Testis (tissue), 2 donors: ENCODE measurements at regions not wholly inside any gene's neighbourhood (a gene's known extent, or its start where the extent isn't known, plus 50 kb on each side); places are given as distances from the start of the nearest gene placed in this dataset.

Source experiments
- DNase-seq: peaks from one replicate; pipeline ENCODE4 v3.0.0-alpha.2; 2019
- H3K27ac ChIP-seq, 2 donors: fragments of 200-600 bp; sonication (generic); one replicate each; pipeline ENCODE4 v1.5.1; 2019
- H3K27me3 ChIP-seq: fragments of 200-600 bp; sonication (generic); one replicate; pipeline ENCODE4 v1.5.1; 2019
- H3K36me3 ChIP-seq: fragments of 200-600 bp; sonication (generic); one replicate; pipeline ENCODE4 v1.5.1; 2017; ENCODE audit warnings: low read depth; ENCODE audit errors: missing control alignments
- H3K4me1 ChIP-seq: fragments of 200-600 bp; sonication (generic); one replicate; pipeline ENCODE4 v1.5.1; 2019
- H3K4me3 ChIP-seq, 2 donors: fragments of 200-600 bp; sonication (generic); one replicate each; pipeline ENCODE4 v1.5.1; 2017 to 2019
- H3K9me3 ChIP-seq: fragments of 200-600 bp; sonication (generic); one replicate; pipeline ENCODE4 v1.5.1; 2017
- CTCF ChIP-seq, 3 experiments: fragments of 450-650 bp in 2 of 3; fragments of 200-600 bp in 1 of 3; sonication (generic) in 1 of 3; IDR thresholded peaks; one replicate each; pipeline ENCODE4 v1.5.1; 2016 to 2019; ENCODE audit warnings: antibody characterized with exemption in 3 of 3, mild to moderate bottlenecking in 2 of 3, moderate library complexity in 1 of 3
- POLR2A ChIP-seq: fragments of 450-650 bp; IDR thresholded peaks from one replicate; pipeline ENCODE4 v1.6.1; 2017; ENCODE audit warnings: antibody characterized with exemption, mild to moderate bottlenecking, moderate library complexity
- WGBS, 2 donors: methylation state at CpG; one replicate each; pipeline ENCODE4 v1.1.5; 2018; 5-methylcytosine and 5-hydroxymethylcytosine counted together
- intact Hi-C: fragments of 100-400 bp; cut with DNase I; formaldehyde crosslinking; loops from one replicate; pipeline ENCODE4 v1.15.1; 2023; ENCODE audit warnings: low total_unique reads
- small RNA-seq, 2 donors: library from RNA; depleted of rRNA; stranded (forward); fragments of <200 nt; gene quantifications; one replicate each; pipeline ENCODE3, GENCODE V24; 2016

- Histone ChIP-seq H3K9me3 (no peaks in the 10 kb centered on the region), H3K27me3 (no peaks in the 10 kb centered on the region), H3K4me3 (no peak overlapping the region), H3K27ac (no peak overlapping the region), H3K36me3 (no peaks in the 10 kb centered on the region), H3K4me1 (no peaks in the 10 kb centered on the region)
- WGBS, 2 donors: 69 to 73% methylated on average over 9 of the region's 9 CpGs
- TF ChIP-seq CTCF (IDR thresholded peaks at IDR 0.05) (no peak), POLR2A (no peak)
- peak; percentile 36 for DNase-seq
- intact Hi-C loops: no loop called here
Observed at GRCh38 chr12:88432531-88433490, 147.5 kb downstream of the KITLG start.

GRCh38 chr12:88433997-88434703 lies 146.1 kb downstream of the KITLG start:
- H3K9me3 ChIP-seq: no peaks in the 10 kb centered on the region
- no peak for DNase-seq
- no peak overlapping the region for H3K4me3 ChIP-seq
- 77 to 81% methylated on average over 8 of the region's 8 CpGs for WGBS, 2 donors
- intact Hi-C loops: no loop called here
- H3K27me3 ChIP-seq: no peaks in the 10 kb centered on the region
- no peak overlapping the region for H3K27ac ChIP-seq
- TF ChIP-seq CTCF (IDR thresholded peaks at IDR 0.05): no peak
- no peak for TF ChIP-seq POLR2A
- H3K36me3 ChIP-seq: no peaks in the 10 kb centered on the region
- H3K4me1 ChIP-seq: no peaks in the 10 kb centered on the region

- Histone ChIP-seq H3K4me1 (no peaks in the 10 kb centered on the region), H3K4me3 (no peak overlapping the region), H3K27me3 (no peaks in the 10 kb centered on the region), H3K27ac (no peak overlapping the region), H3K36me3 (no peaks in the 10 kb centered on the region), H3K9me3 (no peaks in the 10 kb centered on the region)
- TF ChIP-seq CTCF (IDR thresholded peaks at IDR 0.05) (no peak), POLR2A (no peak)
- WGBS, 2 donors: 55 to 64% methylated on average over 4 of the region's 4 CpGs
- DNase-seq: no peak
- intact Hi-C loops: no loop called here
Observed at GRCh38 chr12:88435334-88436076, 144.8 kb downstream of the KITLG start.

- intact Hi-C loops: no loop called here
- TF ChIP-seq CTCF (IDR thresholded peaks at IDR 0.05): no peak
- WGBS, 2 donors: 93 to 100% methylated on average over 2 to 3 of the region's 3 CpGs
Observed at GRCh38 chr12:88437226-88437625, 143.0 kb downstream of the KITLG start.

More at GRCh38 chr12:88437226-88437625, 143.0 kb downstream of the KITLG start:
- Histone ChIP-seq H3K27me3 (no peaks in the 10 kb centered on the region), H3K36me3 (no peaks in the 10 kb centered on the region), H3K27ac (no peak overlapping the region), H3K4me3 (no peak overlapping the region), H3K9me3 (no peaks in the 10 kb centered on the region), H3K4me1 (no peaks in the 10 kb centered on the region)
- no peak for DNase-seq

Small RNA genes lying in the stretch of these regions (small RNA-seq; reads per million reads assigned to genes)
- 0 reads per million in 2 donors for gene RF00019
